HEK293T (cell line): ENCODE measurements at regions not wholly inside any gene's neighbourhood (a gene's known extent, or its start where the extent isn't known, plus 50 kb on each side); places are given as distances from the start of the nearest gene placed in this dataset.

ENCODE experiments used
- ARNT ChIP-seq: fragments of 450-650 bp; IDR thresholded peaks from 2 replicates; pipeline ENCODE4 v1.6.1; 2017; ENCODE audit warnings: mild to moderate bottlenecking
- BHLHE40 ChIP-seq: fragments of 450-650 bp; IDR thresholded peaks from 2 replicates; pipeline ENCODE4 v1.6.1; 2016; ENCODE audit warnings: mild to moderate bottlenecking, moderate library complexity, borderline replicate concordance
- CTBP1 ChIP-seq: fragments of 450-650 bp; IDR thresholded peaks from 2 replicates; pipeline ENCODE4 v1.6.1; 2016; ENCODE audit warnings: borderline replicate concordance
- ELF4 ChIP-seq: fragments of 450-650 bp; IDR thresholded peaks from 2 replicates; pipeline ENCODE4 v1.6.1; 2017; ENCODE audit warnings: antibody characterized with exemption
- FOXA1 ChIP-seq: fragments of 450-650 bp; IDR thresholded peaks from 2 replicates; pipeline ENCODE4 v1.6.1; 2016; ENCODE audit warnings: mild to moderate bottlenecking
- FOXM1 ChIP-seq: fragments of 450-650 bp; IDR thresholded peaks from 2 replicates; pipeline ENCODE4 v1.6.1; 2017; ENCODE audit warnings: mild to moderate bottlenecking, borderline replicate concordance
- HDGF ChIP-seq: fragments of 450-650 bp; IDR thresholded peaks from 2 replicates; pipeline ENCODE4 v1.6.1; 2017; ENCODE audit warnings: antibody characterized with exemption, borderline replicate concordance
- LEF1 ChIP-seq: fragments of 450-650 bp; IDR thresholded peaks from 2 replicates; pipeline ENCODE4 v1.6.1; 2017; ENCODE audit warnings: mild to moderate bottlenecking, borderline replicate concordance
- NFRKB ChIP-seq: fragments of 450-650 bp; IDR thresholded peaks from 2 replicates; pipeline ENCODE4 v1.6.1; 2016; ENCODE audit warnings: mild to moderate bottlenecking, moderate library complexity
- SUZ12 ChIP-seq: fragments of 450-650 bp; IDR thresholded peaks from 2 replicates; pipeline ENCODE4 v1.6.1; 2016; ENCODE audit warnings: mild to moderate bottlenecking
- TARDBP ChIP-seq: fragments of 450-650 bp; IDR thresholded peaks from 2 replicates; pipeline ENCODE4 v1.6.1; 2016

- TF ChIP-seq LEF1 (no peak), NFRKB (no peak), ELF4 (no peak), FOXM1 (no peak), TARDBP (no peak), BHLHE40 (no peak), ARNT (no peak), FOXA1 (no peak), HDGF (no peak), CTBP1 (no peak), SUZ12 (no peak)
These were observed 203.0 kb upstream of the PDZRN3 start for GRCh38 chr3:73827725-73828211.
